ENCODE measurements at regions not wholly inside any gene's neighbourhood (a gene's known extent, or its start where the extent isn't known, plus 50 kb on each side); places are given as distances from the start of the nearest gene placed in this dataset.

- no peak overlapping the region for H3K9ac ChIP-seq (ENCODE audit: insufficient read depth in 1 of 2, low read depth in 2 of 2, low read length in 2 of 2)
- ChIA-PET POLR2A (interaction anchor here (0.6 to 0.9 kb wide), 2 partner anchors 9 to 10 kb away, joined by 3 to 4 read pairs; no protein-coding TSS in a partner anchor), CTCF (ENCODE audit: low intra/inter-chr PET ratio) (no interaction called here)
- H3K27ac ChIP-seq (ENCODE audit: extremely low read depth, low read depth, low read length) = no peak overlapping the region
- no peaks in the 10 kb centered on the region for H3K4me1 ChIP-seq (replicated peaks in 1 of 2; ENCODE audit: control insufficient read depth in 2 of 2, insufficient read depth in 2 of 2, low read length in 2 of 2)
- 25% methylated on average over 10 of the region's 10 CpGs for WGBS (ENCODE audit: insufficient coverage, low coverage, missing lambda C conversion rate)
- no peak overlapping the region for H3K4me3 ChIP-seq
- in situ Hi-C loops (cut with MboI) (no loop called here), intact Hi-C loops (cut with micrococcal nuclease) (no loop called here)
- BruUV-seq (replicated peaks) = no TSS peak
- no peaks in the 10 kb centered on the region for H3K79me2 ChIP-seq (ENCODE audit: control insufficient read depth, insufficient read depth, low read length)
- no peaks in the 10 kb centered on the region for H3K9me3 ChIP-seq (replicated peaks; ENCODE audit: control insufficient read depth, insufficient read depth, low read depth, low read length)
- no peak for DNase-seq (ENCODE audit: extremely low read depth in 1 of 4, low spot score in 3 of 4)
- H2AFZ ChIP-seq (ENCODE audit: low read depth, low read length) = peak overlapping the region; percentile 12; the same call in 1 of the 2 replicates
- TF ChIP-seq, protein P1, sequence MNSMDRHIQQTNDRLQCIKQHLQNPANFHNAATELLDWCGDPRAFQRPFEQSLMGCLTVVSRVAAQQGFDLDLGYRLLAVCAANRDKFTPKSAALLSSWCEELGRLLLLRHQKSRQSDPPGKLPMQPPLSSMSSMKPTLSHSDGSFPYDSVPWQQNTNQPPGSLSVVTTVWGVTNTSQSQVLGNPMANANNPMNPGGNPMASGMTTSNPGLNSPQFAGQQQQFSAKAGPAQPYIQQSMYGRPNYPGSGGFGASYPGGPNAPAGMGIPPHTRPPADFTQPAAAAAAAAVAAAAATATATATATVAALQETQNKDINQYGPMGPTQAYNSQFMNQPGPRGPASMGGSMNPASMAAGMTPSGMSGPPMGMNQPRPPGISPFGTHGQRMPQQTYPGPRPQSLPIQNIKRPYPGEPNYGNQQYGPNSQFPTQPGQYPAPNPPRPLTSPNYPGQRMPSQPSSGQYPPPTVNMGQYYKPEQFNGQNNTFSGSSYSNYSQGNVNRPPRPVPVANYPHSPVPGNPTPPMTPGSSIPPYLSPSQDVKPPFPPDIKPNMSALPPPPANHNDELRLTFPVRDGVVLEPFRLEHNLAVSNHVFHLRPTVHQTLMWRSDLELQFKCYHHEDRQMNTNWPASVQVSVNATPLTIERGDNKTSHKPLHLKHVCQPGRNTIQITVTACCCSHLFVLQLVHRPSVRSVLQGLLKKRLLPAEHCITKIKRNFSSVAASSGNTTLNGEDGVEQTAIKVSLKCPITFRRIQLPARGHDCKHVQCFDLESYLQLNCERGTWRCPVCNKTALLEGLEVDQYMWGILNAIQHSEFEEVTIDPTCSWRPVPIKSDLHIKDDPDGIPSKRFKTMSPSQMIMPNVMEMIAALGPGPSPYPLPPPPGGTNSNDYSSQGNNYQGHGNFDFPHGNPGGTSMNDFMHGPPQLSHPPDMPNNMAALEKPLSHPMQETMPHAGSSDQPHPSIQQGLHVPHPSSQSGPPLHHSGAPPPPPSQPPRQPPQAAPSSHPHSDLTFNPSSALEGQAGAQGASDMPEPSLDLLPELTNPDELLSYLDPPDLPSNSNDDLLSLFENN (IDR thresholded peaks at IDR 0.05; ENCODE audit: low read depth in 2 of 2, low read length in 2 of 2) = no peak
- no peak for TF ChIP-seq NUFIP1 (IDR thresholded peaks at IDR 0.05; ENCODE audit: partially characterized antibody)
- TF ChIP-seq ZNF311 (CRISPR knock-in tag; IDR thresholded peaks at IDR 0.05) = no peak
- no peak for TF ChIP-seq ZNF253 (CRISPR knock-in tag; conservative IDR thresholded peaks at IDR 0.05)
- no peak for TF ChIP-seq SREBF2 (CRISPR knock-in tag; IDR thresholded peaks at IDR 0.05)
- TF ChIP-seq IRF2 (CRISPR knock-in tag; IDR thresholded peaks at IDR 0.05) = no peak
- no peak for TF ChIP-seq CBX3 (IDR thresholded peaks at IDR 0.05; ENCODE audit: borderline replicate concordance in 1 of 2, low read length in 2 of 2)
- no peak for TF ChIP-seq ZNF175 (CRISPR knock-in tag; IDR thresholded peaks at IDR 0.05; ENCODE audit: low read depth)
- no peak for TF ChIP-seq ZNF589 (CRISPR knock-in tag; IDR thresholded peaks at IDR 0.05; ENCODE audit: low read depth)
- no peak for TF ChIP-seq ZEB2 (IDR thresholded peaks at IDR 0.05)
- no peak for TF ChIP-seq TBP (optimal IDR thresholded peaks at IDR 0.05; ENCODE audit: low read depth, low read length)
- no peak for TF ChIP-seq KLF16 (IDR thresholded peaks at IDR 0.05)
- no peak for FAIRE-seq
- no peaks in the 10 kb centered on the region for H3K27me3 ChIP-seq (ENCODE audit: control insufficient read depth in 2 of 2, insufficient read depth in 2 of 2, low read length in 2 of 2)
- H3K36me3 ChIP-seq (ENCODE audit: control insufficient read depth, insufficient read depth, low read length) = no peaks in the 10 kb centered on the region
- ATAC-seq = no peak
- H3K4me2 ChIP-seq (ENCODE audit: insufficient read depth, low read length) = no peak overlapping the region
- H4K20me1 ChIP-seq (replicated peaks; ENCODE audit: control insufficient read depth, insufficient read depth, low read length) = no peaks in the 10 kb centered on the region
- no peaks in the 10 kb centered on the region for H3K9me1 ChIP-seq (ENCODE audit: control insufficient read depth, insufficient read depth, low read length)
Measured at GRCh38 chr4:38591617-38592337, 72.2 kb upstream of the KLF3 start.

Data from K562 (cell line).